ENCODE measurements at regions not wholly inside any gene's neighbourhood (a gene's known extent, or its start where the extent isn't known, plus 50 kb on each side); places are given as distances from the start of the nearest gene placed in this dataset.
A peak's percentile ranks its signal among the peaks of the same experiment; 100 is the strongest.

DNA sequence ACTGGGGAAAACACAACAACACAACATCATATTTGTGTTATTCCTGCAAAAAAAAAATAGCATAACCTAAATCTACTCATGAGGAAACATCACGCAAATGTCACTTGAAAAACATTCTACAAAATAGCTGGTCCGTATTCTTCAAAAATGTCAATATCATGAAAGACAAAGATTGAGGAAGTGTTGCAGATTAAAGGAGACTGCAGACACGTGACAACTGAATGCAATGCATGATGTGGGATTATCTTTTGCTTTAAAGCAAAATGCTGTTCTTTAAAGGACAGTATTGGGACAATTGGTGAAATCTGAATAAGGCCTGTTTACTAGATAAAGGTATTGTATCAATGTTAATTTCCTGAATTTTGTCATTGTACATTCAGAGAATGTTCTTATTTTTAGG lies 157.7 kb downstream of the SMIM20 start:
- no peak for DNase-seq (ENCODE audit: low spot score)

DNA sequence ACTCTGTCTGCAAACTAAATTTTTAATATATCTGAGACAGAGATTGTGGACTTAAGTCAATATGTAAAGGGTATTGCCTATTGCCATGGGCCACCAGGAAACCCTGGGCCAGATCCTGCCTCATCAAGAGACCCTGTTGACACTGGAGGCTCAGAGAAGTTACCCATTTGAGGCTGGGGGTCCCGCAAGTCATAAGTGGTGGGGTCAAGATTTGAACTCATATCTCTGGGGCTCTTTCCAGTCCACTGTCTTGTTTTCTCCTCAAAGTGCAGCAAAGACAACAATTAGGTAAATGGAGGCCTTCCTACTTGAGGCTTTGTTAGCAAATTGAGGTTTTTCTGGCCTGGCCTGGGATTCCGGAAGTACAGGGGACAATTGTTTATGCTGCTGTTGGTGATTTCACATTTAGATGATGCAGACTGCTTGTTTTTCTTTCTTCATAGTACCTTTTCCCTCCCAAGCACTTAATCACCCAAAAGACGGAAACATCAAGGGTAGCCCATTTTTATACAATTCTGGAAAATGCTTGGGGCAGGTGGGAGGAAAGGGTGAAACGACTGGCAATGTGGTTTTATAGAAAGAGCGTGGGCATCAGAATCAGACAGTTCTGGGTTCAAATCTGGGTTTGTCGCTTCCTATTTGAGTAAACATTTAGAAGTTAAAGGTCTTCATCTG lies 160.0 kb downstream of the SMIM20 start:
- DNase-seq (ENCODE audit: low spot score), result no peak

DNA sequence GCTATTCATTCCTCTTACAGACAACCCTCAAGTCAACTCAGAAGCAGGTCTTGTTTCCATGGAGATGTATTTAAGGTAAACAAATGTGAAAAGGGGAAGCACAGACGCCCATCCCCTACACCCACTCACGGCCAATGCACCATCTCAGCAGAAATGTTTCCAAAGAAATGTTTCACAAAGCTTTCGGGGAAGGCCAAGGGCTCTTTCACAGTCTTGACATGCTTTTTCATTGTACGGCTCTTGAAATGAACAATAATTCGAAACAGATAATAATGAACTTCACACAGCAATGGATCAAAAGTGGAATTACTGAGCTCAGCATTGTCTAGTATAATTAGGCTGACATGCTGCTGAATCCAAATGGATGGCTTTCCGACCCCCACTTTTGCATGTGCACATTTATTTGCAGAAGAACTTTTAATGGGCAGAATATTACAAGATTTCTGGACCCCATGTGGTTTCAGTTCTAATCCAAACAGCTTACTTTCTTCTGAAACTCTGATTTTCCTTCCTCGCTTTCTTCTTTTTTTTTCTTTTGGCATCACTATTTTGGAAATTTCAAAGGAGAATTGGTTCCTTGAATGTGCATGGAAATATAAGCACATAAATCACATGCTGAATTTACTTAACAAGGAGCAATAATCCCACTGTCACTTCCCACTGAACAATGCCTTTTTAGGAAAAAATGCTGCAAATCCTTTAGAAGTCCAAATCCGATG lies 160.9 kb downstream of the SMIM20 start:
- DNase-seq (ENCODE audit: low spot score), result no peak

DNA sequence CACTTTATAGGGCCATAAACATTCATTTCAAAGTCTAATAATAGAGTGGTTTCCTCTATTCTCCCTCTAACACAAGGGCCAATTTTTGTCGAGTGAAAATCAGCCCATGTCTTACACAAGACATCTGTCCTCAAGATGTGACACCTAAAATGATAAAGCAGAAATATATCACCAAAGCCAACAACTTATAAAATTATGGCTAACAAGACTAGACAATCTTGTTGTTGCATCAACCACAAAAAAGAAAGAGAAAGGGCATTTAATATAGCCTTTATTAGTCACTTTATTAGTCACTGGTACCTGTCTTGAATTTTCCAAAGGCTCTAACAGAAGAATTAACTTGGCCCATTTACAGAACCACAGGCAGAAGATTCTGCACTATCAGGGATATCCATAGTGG lies 161.6 kb downstream of the SMIM20 start:
- DNase-seq (ENCODE audit: low spot score), result no peak

DNA sequence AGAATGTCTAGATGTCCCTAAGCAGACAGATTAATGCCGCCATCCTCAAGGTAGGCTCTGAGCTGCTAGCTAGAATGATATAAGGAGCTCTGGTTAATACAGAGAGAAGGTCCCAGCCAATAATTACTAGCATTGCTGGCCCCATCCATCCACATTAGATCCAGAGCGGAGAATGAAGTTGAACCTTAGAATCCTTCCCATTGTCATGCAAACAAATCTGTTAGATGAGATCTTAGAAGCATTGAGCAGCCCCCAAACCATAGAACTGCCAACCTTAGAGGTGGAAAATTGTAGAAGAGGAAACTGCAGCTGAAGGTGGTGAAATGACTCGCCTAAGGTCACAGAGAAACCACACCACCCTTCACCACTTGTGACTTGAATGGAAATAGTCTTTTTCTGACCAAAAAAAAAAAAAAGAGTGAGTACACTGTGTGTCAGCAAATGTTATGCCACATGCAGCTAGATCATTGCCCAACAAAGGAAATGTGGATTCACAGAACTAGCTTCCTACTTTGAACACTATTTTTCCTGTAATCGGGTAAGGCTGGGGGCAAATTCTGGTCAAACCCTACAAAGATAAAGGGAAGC lies 162.1 kb downstream of the SMIM20 start:
- no peak for DNase-seq (ENCODE audit: low spot score)

DNA sequence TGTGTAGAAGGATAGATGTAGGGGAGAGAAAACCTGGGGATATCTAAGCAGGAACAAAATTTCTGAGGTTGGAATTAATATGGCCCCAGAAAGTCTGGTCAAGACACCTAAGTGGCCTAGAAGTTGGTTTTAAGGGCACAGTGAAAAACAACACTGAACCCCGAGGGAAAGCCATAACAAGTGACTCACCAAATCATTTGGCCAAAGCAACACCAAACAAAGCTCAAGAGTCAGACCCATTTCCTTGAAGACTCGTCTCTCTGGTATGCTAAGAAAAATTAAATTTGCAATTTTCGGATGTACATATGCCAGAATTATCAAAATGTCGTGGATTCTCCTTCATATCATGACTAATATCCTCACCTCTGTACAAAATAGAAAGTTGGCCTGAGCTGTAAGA lies 162.9 kb downstream of the SMIM20 start:
- no peak for DNase-seq (ENCODE audit: low spot score)

DNA sequence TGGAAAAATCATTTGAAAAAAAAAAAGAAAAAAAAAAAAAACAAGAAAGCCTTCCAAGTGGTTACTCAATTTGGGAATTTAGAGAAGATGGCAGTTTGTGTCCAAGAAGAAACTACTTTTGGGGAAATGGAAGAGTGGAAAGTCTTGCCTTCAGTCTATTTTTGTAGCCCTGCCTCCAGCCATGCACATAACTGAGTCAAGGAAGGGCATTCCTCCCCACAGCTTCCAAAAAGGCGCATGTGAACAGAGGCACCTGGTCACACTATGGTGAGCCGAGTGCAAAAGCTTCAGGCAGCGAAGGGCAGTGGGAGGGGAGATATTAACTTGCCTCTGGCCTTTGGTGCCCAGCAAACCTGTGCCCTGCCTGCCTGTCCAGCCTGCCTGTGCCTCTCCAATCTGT lies 163.7 kb downstream of the SMIM20 start:
- no peak for DNase-seq (ENCODE audit: low spot score)

DNA sequence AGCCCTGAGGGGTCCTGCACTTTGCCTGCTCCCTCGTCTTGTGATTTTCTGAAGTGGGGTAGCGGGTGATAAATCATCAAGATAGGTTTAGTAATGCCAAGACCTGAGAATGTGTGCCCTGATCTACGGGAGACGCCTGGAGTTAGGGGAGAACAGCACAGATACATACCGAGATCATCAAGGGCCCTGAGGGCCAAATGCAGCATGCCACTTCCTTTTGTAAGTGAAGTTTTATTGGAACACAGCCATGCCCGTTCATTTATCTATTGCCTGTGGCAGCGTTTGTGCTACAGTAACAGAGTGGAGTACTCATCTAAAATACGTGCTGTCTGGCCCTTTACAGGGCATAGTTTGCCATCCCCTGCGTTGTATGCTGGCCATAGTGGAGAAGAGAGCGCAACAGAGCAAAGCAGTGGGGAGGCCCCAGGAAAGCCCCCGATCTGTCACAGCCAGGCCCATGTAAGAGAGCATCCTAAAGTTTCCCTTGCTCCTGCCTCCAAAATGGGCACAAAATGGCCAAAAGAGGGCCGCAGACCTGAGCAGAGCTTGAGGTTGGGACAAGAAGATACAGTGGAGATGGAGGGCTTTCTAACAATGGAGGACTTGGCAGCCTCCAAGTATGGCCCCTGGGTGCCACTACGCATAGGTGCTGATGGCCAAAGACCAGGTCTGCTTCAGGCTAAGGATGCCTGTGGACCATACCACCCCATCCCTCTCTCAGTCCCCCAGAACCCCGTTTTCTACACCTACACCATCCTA lies 167.0 kb downstream of the SMIM20 start:
- no peak for DNase-seq (ENCODE audit: low spot score)

DNA sequence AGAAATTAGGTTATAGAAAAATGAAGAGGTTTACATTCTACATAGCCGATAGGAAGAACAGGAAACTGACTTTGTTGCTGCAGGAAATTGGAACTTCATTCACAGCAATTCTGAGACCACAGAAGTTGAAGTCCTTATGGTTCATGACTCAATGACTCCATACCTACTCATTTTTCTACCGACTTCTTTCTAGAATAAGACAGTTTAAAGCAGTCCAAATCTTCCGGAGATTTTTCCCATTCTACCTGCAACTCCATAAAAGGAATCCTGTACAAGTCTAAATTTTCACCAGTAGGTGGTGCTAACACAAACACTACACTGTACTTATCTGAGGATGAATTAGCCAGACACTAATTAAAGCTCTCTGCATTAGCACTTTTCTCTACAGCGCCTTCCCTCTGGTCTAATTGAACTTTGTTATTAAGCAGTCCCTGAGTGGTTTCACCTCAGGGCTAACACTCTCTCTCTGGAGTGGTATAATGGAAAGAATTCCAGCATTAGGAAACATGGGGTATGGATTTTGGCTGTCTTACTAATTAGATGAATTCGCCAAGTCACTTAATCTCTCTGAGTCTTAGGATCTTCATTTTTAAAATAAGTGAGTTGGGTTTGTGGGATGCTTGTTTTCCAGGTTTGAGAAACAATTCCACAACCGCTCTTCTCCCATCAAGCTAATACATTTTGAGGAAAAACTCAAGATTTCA lies 167.9 kb downstream of the SMIM20 start:
- DNase-seq (ENCODE audit: low spot score), result peak; percentile 41

DNA sequence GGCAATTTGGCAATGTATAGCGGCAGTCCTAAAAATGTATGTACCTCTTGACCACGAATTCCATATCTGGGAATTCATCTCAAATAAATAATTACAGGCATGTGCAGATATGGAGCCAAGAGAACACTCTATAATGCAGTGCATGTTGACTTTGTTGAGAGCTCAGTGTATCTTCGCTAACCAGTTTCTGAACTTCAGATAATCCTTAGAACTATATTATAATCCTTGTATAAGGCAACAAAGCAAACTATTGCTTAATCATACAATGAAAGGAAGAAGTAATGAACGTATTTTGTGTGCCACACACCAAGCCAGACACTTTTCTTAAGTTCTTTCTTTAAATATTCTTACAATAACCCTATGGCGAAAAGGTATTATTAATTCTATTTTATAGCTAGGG lies 168.5 kb downstream of the SMIM20 start:
- no peak for DNase-seq (ENCODE audit: low spot score)

DNA sequence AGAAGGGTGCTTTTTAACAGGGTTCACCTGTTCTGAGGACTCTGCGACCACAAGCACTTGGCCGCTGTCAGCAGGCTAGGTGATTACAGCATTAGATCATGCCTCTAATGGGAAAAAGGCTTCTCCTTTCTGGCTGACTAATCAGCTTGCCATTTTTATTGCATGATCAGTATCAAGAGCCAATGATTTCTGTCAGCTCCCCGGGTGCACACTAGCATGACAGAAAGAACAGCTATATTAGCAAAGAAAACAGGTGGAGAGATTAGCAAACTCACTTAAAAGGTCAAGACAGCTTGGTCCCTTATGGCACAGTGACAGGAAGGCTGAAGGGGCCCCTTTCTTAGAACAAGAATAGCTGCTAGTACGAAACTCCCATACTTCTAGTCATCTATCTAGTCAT lies 170.0 kb downstream of the SMIM20 start:
- DNase-seq (ENCODE audit: low spot score), result no peak

DNA sequence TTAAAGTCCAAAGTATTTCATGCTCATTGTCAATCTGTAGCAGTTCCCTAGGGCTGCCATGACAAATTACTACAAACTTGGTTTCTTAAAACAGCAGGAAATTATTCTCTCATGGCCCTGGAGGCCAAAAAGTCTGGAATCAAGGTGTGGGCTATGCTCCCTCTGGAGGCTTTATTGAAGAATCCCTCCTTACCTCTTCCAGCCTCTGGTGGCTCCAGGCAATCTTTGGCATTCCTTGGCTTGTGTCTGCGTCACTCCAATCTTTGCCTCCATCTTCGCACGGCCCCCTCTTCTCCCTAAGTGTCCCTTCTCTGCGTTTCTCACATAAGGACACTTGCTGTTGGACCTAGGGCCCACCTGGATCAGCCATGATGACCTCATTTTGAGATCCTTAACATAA lies 170.4 kb downstream of the SMIM20 start:
- no peak for DNase-seq (ENCODE audit: low spot score)

DNA sequence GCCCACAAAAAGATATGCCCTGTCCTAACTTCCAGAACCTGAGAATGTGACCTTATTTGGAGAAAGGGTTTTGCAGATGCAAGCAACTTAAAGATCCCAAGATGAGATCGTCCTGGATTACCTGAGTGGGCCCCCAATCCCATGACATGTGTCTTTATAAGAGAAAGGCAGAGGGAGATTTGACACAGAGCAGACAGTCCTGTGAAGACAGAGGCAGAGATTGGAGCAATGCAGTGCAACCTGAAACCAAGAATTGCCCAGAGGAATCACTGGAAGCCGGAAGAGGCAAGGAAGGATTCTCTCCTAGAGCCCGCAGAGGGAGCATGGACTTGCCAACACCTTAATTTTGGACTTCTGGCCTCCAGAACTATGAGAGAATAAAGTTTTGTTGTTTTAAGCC lies 171.5 kb downstream of the SMIM20 start:
- DNase-seq (ENCODE audit: low spot score), result no peak

DNA sequence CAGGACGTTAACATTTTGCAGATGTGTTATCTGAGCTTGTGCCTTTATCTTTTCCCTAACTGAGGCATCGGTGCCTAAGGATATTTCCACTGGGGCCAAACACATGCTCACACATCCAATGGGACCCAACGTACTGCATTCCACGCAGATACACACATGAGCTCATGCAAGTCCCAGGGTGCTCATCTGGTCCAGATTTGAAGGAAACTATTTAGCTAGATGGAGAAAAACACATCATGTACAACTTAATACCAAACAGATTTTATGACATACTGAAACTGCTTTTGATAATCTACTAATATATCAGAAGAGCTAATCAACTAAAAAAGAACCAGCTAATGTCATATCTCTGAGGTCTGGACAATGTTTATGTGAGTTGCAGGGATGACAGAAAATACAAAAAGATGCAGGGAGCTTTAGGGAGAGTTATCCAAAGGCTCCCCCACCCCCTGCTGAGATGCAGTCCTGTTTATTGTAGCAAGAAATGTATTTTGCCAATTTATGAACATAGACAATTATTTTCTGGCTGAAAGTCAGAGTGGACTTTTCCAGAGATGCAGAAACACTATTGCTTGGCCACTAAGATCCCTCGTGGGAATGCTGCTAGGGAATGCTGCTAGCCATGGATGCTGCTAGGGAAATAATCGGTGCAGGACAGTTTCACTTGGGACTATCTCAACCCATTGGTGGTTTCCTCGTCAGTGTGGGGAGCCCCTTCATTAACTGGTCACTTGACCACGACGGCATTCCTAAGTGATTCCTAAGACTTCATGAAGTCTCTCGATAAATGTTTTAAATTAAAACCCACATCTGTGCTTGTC lies 172.8 kb downstream of the SMIM20 start:
- no peak for DNase-seq (ENCODE audit: low spot score)

DNA sequence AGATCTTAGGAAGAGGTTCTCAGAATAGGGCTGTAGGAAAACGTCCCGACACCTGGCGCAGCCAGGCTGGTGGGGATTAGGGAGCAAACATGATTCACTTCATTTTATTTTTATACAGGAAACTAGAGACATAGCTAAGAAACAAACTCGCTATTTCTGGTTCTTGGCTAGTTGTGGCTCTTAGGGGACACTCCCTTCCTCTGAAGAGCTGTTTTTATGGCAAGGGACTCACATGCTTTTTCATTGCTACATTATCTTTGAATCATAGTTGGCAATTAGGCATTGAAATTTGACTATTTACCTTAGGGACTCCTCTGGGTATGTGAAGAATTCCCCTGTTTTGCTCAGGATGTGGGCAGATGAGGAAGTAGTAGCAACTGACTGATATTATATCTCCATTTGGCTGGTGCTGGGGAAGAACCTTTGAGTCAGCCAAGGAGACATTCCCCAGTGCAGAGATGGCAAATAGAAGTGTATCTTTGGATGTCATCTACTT lies 174.5 kb downstream of the SMIM20 start:
- no peak for DNase-seq (ENCODE audit: low spot score)

DNA sequence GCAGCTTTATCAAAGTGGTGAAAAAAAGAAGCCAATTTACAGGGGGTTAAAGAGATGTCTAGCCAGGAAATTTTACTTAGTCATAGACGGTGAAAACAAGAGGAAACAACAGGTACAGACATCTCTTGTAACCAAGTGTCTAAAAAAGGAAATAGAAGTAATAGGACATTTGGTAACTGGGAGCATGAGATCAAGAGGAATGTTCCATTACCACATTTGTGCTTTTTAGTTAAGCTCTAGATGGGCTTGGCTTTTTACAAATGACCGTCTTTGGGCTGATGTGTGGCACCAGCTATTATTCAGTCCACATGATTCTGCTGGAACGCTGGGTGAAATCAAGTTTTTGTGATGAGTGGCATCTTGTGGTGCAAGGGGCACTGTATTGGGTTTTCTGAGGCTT lies 179.5 kb downstream of the SMIM20 start:
- no peak for DNase-seq (ENCODE audit: low spot score)

DNA sequence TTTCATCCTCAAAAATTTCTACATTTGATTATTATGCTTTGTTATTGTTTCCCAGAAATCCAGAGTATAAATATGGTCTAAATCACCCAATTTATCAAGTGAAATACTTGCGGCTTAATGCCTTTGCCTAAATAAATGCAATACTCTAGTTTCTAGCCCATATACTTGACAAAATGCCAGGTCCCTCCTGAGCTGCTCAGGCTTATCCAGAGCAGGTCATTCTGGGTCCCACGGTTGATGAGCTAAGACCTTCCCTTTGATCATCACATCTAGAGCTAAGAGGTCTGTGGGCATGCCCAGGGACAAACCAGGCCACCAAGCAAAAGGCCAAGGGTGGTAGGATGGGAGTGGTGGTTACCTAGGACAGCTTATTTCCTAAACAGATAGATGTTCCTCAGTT lies 180.1 kb downstream of the SMIM20 start:
- no peak for DNase-seq (ENCODE audit: low spot score)

DNA sequence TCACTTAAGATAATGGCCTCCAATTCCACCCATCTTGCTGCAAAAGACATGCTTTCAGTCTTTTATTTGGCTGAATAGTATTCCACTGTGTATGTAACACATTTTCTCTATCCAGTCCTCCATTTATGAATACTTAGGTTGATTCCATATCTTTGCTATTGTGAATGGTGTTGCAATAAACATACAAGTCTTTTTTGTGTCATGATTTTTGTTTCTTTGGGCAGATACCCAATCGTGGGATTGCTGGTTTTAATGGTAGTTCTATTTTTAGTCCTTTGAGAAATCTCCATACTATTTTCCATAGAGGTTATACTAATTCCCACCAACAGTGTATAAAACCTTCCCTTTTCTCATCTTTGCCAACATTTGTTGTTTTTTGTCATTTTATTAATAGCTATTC lies 180.9 kb downstream of the SMIM20 start:
- no peak for DNase-seq (ENCODE audit: low spot score)

DNA sequence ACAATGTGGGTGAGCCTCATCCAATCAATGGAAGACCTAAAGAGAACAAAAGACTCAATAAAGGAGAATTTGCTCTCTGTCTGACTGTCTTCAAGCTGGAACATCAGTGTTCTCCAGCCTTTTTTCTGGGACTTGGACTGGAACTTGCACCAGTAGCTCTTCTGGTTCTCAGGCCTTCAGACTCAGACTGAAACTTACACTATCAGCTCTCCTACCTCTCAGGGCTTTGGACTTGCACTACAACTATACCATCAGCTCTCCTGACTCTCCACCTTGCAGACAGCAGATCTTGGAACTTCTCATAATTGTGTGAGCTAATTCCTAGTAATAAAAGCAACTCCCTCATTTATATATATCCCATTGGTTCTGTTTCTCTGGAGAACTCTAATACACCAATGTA lies 185.9 kb downstream of the SMIM20 start:
- no peak for DNase-seq (ENCODE audit: low spot score)

DNA sequence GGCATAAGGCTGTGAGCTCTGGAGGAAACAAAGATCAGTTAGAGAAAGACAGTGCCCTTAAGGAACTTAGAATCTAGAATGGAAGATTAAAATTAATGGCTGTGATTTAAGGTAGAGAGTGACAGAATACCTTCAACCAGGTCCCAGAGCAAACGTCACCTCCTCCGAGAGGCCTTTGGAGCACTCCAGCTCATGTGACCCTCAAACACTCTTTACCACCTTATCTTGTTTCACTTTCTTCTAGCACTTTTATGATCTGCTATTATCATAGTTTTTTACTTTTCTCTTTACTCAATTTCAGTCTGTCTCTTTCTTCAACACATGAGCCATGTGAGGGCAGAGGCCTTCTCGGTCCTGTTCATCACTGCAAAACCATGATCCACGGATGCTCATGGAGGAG lies 187.0 kb downstream of the SMIM20 start:
- DNase-seq (ENCODE audit: low spot score), result no peak

DNA sequence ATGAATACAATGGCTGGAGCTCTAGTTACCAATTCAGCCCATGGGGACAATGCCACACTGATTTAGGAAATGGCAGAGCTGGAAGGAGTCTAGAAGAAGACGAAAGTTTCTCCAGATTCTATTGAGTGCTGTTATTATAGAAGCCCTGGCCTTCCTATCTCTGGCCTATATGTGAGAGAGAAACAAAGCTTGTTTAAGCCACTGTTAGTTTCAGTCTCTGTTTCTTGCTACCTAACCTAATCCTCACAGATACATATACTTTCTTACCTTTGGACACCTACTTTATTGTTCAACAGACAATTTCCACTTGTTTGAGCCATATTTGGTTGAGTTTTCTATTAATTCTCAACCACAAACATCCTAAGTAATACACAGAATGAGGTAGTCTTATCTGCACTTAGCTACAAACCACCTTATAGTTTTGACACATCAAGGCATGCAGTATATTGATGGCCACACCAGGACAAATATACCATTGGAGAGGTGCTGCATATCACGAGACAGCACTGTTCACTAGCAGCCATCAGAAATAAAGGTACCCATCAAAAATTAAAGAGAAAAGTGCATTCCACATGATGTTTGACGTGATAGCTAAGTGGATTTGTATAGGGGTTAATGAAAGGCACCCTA lies 190.2 kb downstream of the SMIM20 start:
- DNase-seq (ENCODE audit: low spot score), result no peak

Measured in COLO829 (cell line).